CD14-positive monocyte (primary cell): ENCODE measurements at regions not wholly inside any gene's neighbourhood (a gene's known extent, or its start where the extent isn't known, plus 50 kb on each side); places are given as distances from the start of the nearest gene placed in this dataset.

Experiments
- DNase-seq, 3 donors: peaks; one replicate each; pipeline ENCODE4 v3.0.0-alpha.2; 2011 to 2022
- H2AFZ ChIP-seq: 2 replicates; pipeline ENCODE4 v1.6.0; 2012; ENCODE audit warnings: mild to moderate bottlenecking, low read depth, low read length, inconsistent platforms; ENCODE audit not compliant: insufficient read depth, poor library complexity, severe bottlenecking
- H3K27ac ChIP-seq, 2 donors: 1 replicate in 1 of 2; 2 replicates in 1 of 2; pipeline ENCODE4 v1.5.1; 2012 to 2013; ENCODE audit warnings: low read length in 2 of 2, control low read depth in 1 of 2, inconsistent platforms in 1 of 2, low read depth in 1 of 2, mild to moderate bottlenecking in 1 of 2
- H3K27me3 ChIP-seq, 2 donors: one replicate each; pipeline versions ENCODE4 v1.6.0 to v1.6.1; 2011 to 2013; ENCODE audit warnings: low read length in 2 of 2; ENCODE audit not compliant: control insufficient read depth in 2 of 2, insufficient read depth in 2 of 2
- H3K36me3 ChIP-seq, 2 donors: replicated peaks in 1 of 2; 1 replicate in 1 of 2; 2 replicates in 1 of 2; pipeline versions ENCODE4 v1.5.1 to v1.6.1; 2012 to 2013; ENCODE audit warnings: low read length in 2 of 2, control low read depth in 1 of 2, inconsistent platforms in 1 of 2, mild to moderate bottlenecking in 1 of 2; ENCODE audit not compliant: insufficient read depth in 2 of 2, control insufficient read depth in 1 of 2
- H3K4me1 ChIP-seq, 2 donors: 1 replicate in 1 of 2; 2 replicates in 1 of 2; pipeline versions ENCODE4 v1.5.1 to v1.6.1; 2012 to 2013; ENCODE audit warnings: low read length in 2 of 2, control low read depth in 1 of 2, inconsistent platforms in 1 of 2, mild to moderate bottlenecking in 1 of 2, moderate library complexity in 1 of 2; ENCODE audit not compliant: insufficient read depth in 2 of 2, control insufficient read depth in 1 of 2
- H3K4me2 ChIP-seq: replicated peaks from 2 replicates; pipeline ENCODE3; 2012; ENCODE audit warnings: low read length, moderate library complexity, mild to moderate bottlenecking; ENCODE audit not compliant: poor library complexity, severe bottlenecking; ENCODE audit errors: extremely low read depth
- H3K4me3 ChIP-seq, 3 experiments: fragments of 200-600 bp in 1 of 3; sonication (generic) in 1 of 3; replicated peaks in 1 of 3; 1 replicate in 2 of 3; 2 replicates in 1 of 3; pipeline ENCODE4 v1.5.1; 2011 to 2013; ENCODE audit warnings: low read length in 3 of 3, mild to moderate bottlenecking in 3 of 3, control low read depth in 2 of 3, low read depth in 2 of 3, inconsistent platforms in 1 of 3, moderate library complexity in 1 of 3
- H3K79me2 ChIP-seq: 2 replicates; pipeline ENCODE4 v1.6.0; 2012; ENCODE audit warnings: mild to moderate bottlenecking, control low read depth, inconsistent platforms, low read length, moderate library complexity; ENCODE audit not compliant: insufficient read depth
- H3K9ac ChIP-seq: 2 replicates; pipeline ENCODE4 v1.6.0; 2017; ENCODE audit warnings: low read length, mild to moderate bottlenecking; ENCODE audit not compliant: insufficient read depth, poor library complexity, severe bottlenecking
- H3K9me3 ChIP-seq, 2 donors: replicated peaks in 1 of 2; 1 replicate in 1 of 2; 2 replicates in 1 of 2; pipeline versions ENCODE4 v1.5.1 to v1.6.1; 2012 to 2013; ENCODE audit warnings: low read length in 2 of 2, control low read depth in 1 of 2; ENCODE audit not compliant: control insufficient read depth in 1 of 2, insufficient read depth in 1 of 2
- H4K20me1 ChIP-seq: 2 replicates; pipeline ENCODE4 v1.6.0; 2012; ENCODE audit warnings: mild to moderate bottlenecking, low read length, control low read depth, moderate library complexity; ENCODE audit not compliant: insufficient read depth
- H3K27ac Mint-ChIP-seq, 7 donors: one replicate each; pipeline ENCODE4 v1.8.0; 2020; ENCODE audit warnings: mild to moderate bottlenecking in 7 of 7, mixed read lengths in 7 of 7, moderate library complexity in 6 of 7, inconsistent platforms in 2 of 7
- H3K27me3 Mint-ChIP-seq, 3 donors: one replicate each; pipeline ENCODE4 v1.8.0; 2021 to 2022; ENCODE audit warnings: low read depth in 3 of 3, mild to moderate bottlenecking in 3 of 3, mixed read lengths in 3 of 3, moderate library complexity in 3 of 3, inconsistent platforms in 1 of 3
- H3K36me3 Mint-ChIP-seq, 2 donors: one replicate each; pipeline ENCODE4 v1.8.0; 2020; ENCODE audit warnings: mixed read lengths in 2 of 2, inconsistent platforms in 1 of 2, mild to moderate bottlenecking in 1 of 2
- H3K4me1 Mint-ChIP-seq: one replicate; pipeline ENCODE4 v1.8.0; 2020; ENCODE audit warnings: mild to moderate bottlenecking, mixed read lengths
- H3K4me3 Mint-ChIP-seq, 2 donors: one replicate each; pipeline ENCODE4 v1.8.0; 2020; ENCODE audit warnings: mild to moderate bottlenecking in 2 of 2, mixed read lengths in 2 of 2, moderate library complexity in 1 of 2
- H3K9me3 Mint-ChIP-seq, 7 donors: one replicate each; pipeline ENCODE4 v1.8.0; 2020 to 2022; ENCODE audit warnings: mixed read lengths in 7 of 7, mild to moderate bottlenecking in 6 of 7, moderate library complexity in 6 of 7, inconsistent platforms in 2 of 7
- WGBS: methylation state at CpG from one replicate; pipeline ENCODE4 v1.1.5; 2013; ENCODE audit warnings: missing lambda C conversion rate; ENCODE audit not compliant: insufficient coverage; 5-methylcytosine and 5-hydroxymethylcytosine counted together
- intact Hi-C, 2 donors: fragments of 100-400 bp; cut with micrococcal nuclease; formaldehyde crosslinking; loops; one replicate each; pipeline versions ENCODE4 v1.15.0 to v1.15.1; 2023
- TF ChIP-seq, protein P1 (sequence below): fragments of 200-600 bp; IDR thresholded peaks from one replicate; pipeline ENCODE4 v1.8.0; 2022; ENCODE audit warnings: antibody characterized with exemption, mild to moderate bottlenecking

GRCh38 chr16:73739049-73739769, 557.4 kb upstream of the PSMD7 start:
- Mint-ChIP-seq H3K9me3 (peaks cover 0 to 7% (median 0%) of the 10 kb centered on the region in 7 donors), H3K4me3 (no peak overlapping the region), H3K27ac (no peak overlapping the region), H3K4me1 (no peaks in the 10 kb centered on the region), H3K36me3 (no peaks in the 10 kb centered on the region), H3K27me3 (no peaks in the 10 kb centered on the region)
- 100% methylated on average over 2 of the region's 4 CpGs for whole genome bisulfite sequencing
- TF ChIP-seq, protein P1, sequence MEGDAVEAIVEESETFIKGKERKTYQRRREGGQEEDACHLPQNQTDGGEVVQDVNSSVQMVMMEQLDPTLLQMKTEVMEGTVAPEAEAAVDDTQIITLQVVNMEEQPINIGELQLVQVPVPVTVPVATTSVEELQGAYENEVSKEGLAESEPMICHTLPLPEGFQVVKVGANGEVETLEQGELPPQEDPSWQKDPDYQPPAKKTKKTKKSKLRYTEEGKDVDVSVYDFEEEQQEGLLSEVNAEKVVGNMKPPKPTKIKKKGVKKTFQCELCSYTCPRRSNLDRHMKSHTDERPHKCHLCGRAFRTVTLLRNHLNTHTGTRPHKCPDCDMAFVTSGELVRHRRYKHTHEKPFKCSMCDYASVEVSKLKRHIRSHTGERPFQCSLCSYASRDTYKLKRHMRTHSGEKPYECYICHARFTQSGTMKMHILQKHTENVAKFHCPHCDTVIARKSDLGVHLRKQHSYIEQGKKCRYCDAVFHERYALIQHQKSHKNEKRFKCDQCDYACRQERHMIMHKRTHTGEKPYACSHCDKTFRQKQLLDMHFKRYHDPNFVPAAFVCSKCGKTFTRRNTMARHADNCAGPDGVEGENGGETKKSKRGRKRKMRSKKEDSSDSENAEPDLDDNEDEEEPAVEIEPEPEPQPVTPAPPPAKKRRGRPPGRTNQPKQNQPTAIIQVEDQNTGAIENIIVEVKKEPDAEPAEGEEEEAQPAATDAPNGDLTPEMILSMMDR: no peak
- intact Hi-C loops: no loop called here
- H3K36me3 ChIP-seq: no peaks in the 10 kb centered on the region
- H3K4me2 ChIP-seq: no peak overlapping the region
- H3K79me2 ChIP-seq: no peaks in the 10 kb centered on the region
- H3K27ac ChIP-seq: no peak overlapping the region
- H4K20me1 ChIP-seq: no peaks in the 10 kb centered on the region
- H2AFZ ChIP-seq: no peak overlapping the region
- no peak overlapping the region for H3K4me3 ChIP-seq
- no peaks in the 10 kb centered on the region for H3K4me1 ChIP-seq
- H3K27me3 ChIP-seq: no peaks in the 10 kb centered on the region
- DNase-seq: no peak
- no peak overlapping the region for H3K9ac ChIP-seq
- H3K9me3 ChIP-seq: no peaks in the 10 kb centered on the region

- Histone ChIP-seq H3K36me3 (no peaks in the 10 kb centered on the region), H3K9me3 (no peaks in the 10 kb centered on the region), H3K4me2 (no peak overlapping the region), H2AFZ (no peak overlapping the region), H3K4me1 (no peaks in the 10 kb centered on the region), H4K20me1 (no peaks in the 10 kb centered on the region), H3K4me3 (no peak overlapping the region), H3K9ac (no peak overlapping the region), H3K79me2 (no peaks in the 10 kb centered on the region), H3K27me3 (no peaks in the 10 kb centered on the region), H3K27ac (no peak overlapping the region)
- TF ChIP-seq, protein P1: no peak
- no peaks in the 10 kb centered on the region for H3K36me3 Mint-ChIP-seq
- peaks cover 0 to 7% (median 0%) of the 10 kb centered on the region in 7 donors for H3K9me3 Mint-ChIP-seq
- DNase-seq: no peak
- H3K4me1 Mint-ChIP-seq: no peaks in the 10 kb centered on the region
- no peaks in the 10 kb centered on the region for H3K27me3 Mint-ChIP-seq
- 91% methylated on average over 3 of the region's 4 CpGs for WGBS
- no peak overlapping the region for H3K4me3 Mint-ChIP-seq
- intact Hi-C loops: no loop called here
- H3K27ac Mint-ChIP-seq: no peak overlapping the region
Observed at GRCh38 chr16:73738266-73738665, 558.3 kb upstream of the PSMD7 start.
